MM.1S (cell line): ENCODE measurements at regions not wholly inside any gene's neighbourhood (a gene's known extent, or its start where the extent isn't known, plus 50 kb on each side); places are given as distances from the start of the nearest gene placed in this dataset.

Experiments
- EZH2 ChIP-seq: fragments of 300-600 bp; sonication (generic); optimal IDR thresholded peaks from 2 replicates; pipeline ENCODE3; 2017; ENCODE audit warnings: low read depth, mild to moderate bottlenecking, antibody characterized with exemption, low read length, mixed read lengths
- EZH2phosphoT487 ChIP-seq: fragments of 300-600 bp; sonication (generic); IDR thresholded peaks from 2 replicates; pipeline ENCODE4 v1.6.1; 2018; ENCODE audit warnings: antibody characterized with exemption, low read length
- TF ChIP-seq, protein P1 (sequence below): fragments of 300-600 bp; sonication (generic); IDR thresholded peaks from 2 replicates; pipeline ENCODE4 v1.5.1; 2016; ENCODE audit warnings: antibody characterized with exemption, low read length, mixed read lengths

DNA sequence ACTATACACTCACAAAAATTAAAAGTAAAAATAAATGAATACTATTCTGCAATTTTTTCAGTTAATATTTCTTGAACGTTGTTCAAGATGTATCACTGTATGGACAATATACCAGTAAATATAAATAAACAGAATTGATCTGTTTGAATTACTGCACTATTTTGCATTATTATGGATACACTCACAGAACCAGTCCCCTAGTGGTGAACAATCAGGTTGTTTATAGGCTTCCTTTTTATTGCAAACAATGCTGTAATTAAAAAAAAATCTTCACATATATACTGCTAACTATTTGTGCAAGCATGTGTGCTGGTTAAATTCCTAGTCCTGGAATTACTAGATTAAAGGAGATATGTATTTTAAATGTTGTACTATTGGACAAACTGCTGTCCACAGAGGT lies 306.0 kb downstream of the FBXO15 start:
- no peak for TF ChIP-seq EZH2phosphoT487
- TF ChIP-seq, protein P1, sequence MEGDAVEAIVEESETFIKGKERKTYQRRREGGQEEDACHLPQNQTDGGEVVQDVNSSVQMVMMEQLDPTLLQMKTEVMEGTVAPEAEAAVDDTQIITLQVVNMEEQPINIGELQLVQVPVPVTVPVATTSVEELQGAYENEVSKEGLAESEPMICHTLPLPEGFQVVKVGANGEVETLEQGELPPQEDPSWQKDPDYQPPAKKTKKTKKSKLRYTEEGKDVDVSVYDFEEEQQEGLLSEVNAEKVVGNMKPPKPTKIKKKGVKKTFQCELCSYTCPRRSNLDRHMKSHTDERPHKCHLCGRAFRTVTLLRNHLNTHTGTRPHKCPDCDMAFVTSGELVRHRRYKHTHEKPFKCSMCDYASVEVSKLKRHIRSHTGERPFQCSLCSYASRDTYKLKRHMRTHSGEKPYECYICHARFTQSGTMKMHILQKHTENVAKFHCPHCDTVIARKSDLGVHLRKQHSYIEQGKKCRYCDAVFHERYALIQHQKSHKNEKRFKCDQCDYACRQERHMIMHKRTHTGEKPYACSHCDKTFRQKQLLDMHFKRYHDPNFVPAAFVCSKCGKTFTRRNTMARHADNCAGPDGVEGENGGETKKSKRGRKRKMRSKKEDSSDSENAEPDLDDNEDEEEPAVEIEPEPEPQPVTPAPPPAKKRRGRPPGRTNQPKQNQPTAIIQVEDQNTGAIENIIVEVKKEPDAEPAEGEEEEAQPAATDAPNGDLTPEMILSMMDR = no peak
- no peak for TF ChIP-seq EZH2
